ENCODE measurements at regions not wholly inside any gene's neighbourhood (a gene's known extent, or its start where the extent isn't known, plus 50 kb on each side); places are given as distances from the start of the nearest gene placed in this dataset.

GRCh38 chr9:108015690-108016089 lies 526.1 kb upstream of the KLF4 start:
- no peak for DNase-seq
- H3K27me3 ChIP-seq (ENCODE audit: control insufficient read depth, insufficient read depth, low read length), result no peaks in the 10 kb centered on the region
- H3K4me3 ChIP-seq (ENCODE audit: insufficient read depth, low read depth, low read length), result no peak overlapping the region
- no peaks in the 10 kb centered on the region for H3K36me3 ChIP-seq (replicated peaks; ENCODE audit: control insufficient read depth, insufficient read depth, low read length)

GRCh38 chr9:108014353-108014752 lies 524.8 kb upstream of the KLF4 start:
- H3K36me3 ChIP-seq (replicated peaks; ENCODE audit: control insufficient read depth, insufficient read depth, low read length), result no peaks in the 10 kb centered on the region
- H3K4me3 ChIP-seq (ENCODE audit: insufficient read depth, low read depth, low read length), result no peak overlapping the region
- DNase-seq, result no peak
- H3K27me3 ChIP-seq (ENCODE audit: control insufficient read depth, insufficient read depth, low read length), result no peaks in the 10 kb centered on the region

- Histone ChIP-seq H3K36me3 (replicated peaks; ENCODE audit: control insufficient read depth, insufficient read depth, low read length) (no peaks in the 10 kb centered on the region), H3K27me3 (ENCODE audit: control insufficient read depth, insufficient read depth, low read length) (no peaks in the 10 kb centered on the region), H3K4me3 (ENCODE audit: insufficient read depth, low read depth, low read length) (no peak overlapping the region)
- no peak for DNase-seq
These were observed 523.5 kb upstream of the KLF4 start for GRCh38 chr9:108012886-108013665.

- no peaks in the 10 kb centered on the region for H3K27me3 ChIP-seq (ENCODE audit: control insufficient read depth, insufficient read depth, low read length)
- H3K4me3 ChIP-seq (ENCODE audit: insufficient read depth, low read depth, low read length), result no peak overlapping the region
- no peak for DNase-seq
- H3K36me3 ChIP-seq (replicated peaks; ENCODE audit: control insufficient read depth, insufficient read depth, low read length), result no peaks in the 10 kb centered on the region
These were observed 522.8 kb upstream of the KLF4 start for GRCh38 chr9:108012405-108012804.

GRCh38 chr9:108003526-108003925 lies 514.0 kb upstream of the KLF4 start:
- Histone ChIP-seq H3K4me3 (ENCODE audit: insufficient read depth, low read depth, low read length) (no peak overlapping the region), H3K27me3 (ENCODE audit: control insufficient read depth, insufficient read depth, low read length) (no peaks in the 10 kb centered on the region), H3K36me3 (replicated peaks; ENCODE audit: control insufficient read depth, insufficient read depth, low read length) (no peaks in the 10 kb centered on the region)
- no peak for DNase-seq

- no peak for DNase-seq
- H3K4me3 ChIP-seq (ENCODE audit: insufficient read depth, low read depth, low read length), result no peak overlapping the region
- H3K36me3 ChIP-seq (replicated peaks; ENCODE audit: control insufficient read depth, insufficient read depth, low read length), result no peaks in the 10 kb centered on the region
These were observed 512.9 kb upstream of the KLF4 start for GRCh38 chr9:108002371-108002956.

GRCh38 chr9:108001237-108001636 lies 511.7 kb upstream of the KLF4 start:
- Histone ChIP-seq H3K4me3 (ENCODE audit: insufficient read depth, low read depth, low read length) (no peak overlapping the region), H3K27me3 (ENCODE audit: control insufficient read depth, insufficient read depth, low read length) (no peaks in the 10 kb centered on the region), H3K36me3 (replicated peaks; ENCODE audit: control insufficient read depth, insufficient read depth, low read length) (no peaks in the 10 kb centered on the region)
- DNase-seq, result no peak

More at GRCh38 chr9:108002371-108002956, 512.9 kb upstream of the KLF4 start:
- H3K27me3 ChIP-seq (ENCODE audit: control insufficient read depth, insufficient read depth, low read length), result no peaks in the 10 kb centered on the region

GRCh38 chr9:107999890-108000289 lies 510.3 kb upstream of the KLF4 start:
- no peaks in the 10 kb centered on the region for H3K36me3 ChIP-seq (replicated peaks; ENCODE audit: control insufficient read depth, insufficient read depth, low read length)
- H3K27me3 ChIP-seq (ENCODE audit: control insufficient read depth, insufficient read depth, low read length), result no peaks in the 10 kb centered on the region
- H3K4me3 ChIP-seq (ENCODE audit: insufficient read depth, low read depth, low read length), result no peak overlapping the region
- no peak for DNase-seq

- Histone ChIP-seq H3K27me3 (ENCODE audit: control insufficient read depth, insufficient read depth, low read length) (no peaks in the 10 kb centered on the region), H3K4me3 (ENCODE audit: insufficient read depth, low read depth, low read length) (no peak overlapping the region), H3K36me3 (replicated peaks; ENCODE audit: control insufficient read depth, insufficient read depth, low read length) (no peaks in the 10 kb centered on the region)
- DNase-seq, result no peak
These were observed 509.4 kb upstream of the KLF4 start for GRCh38 chr9:107999011-107999410.

- Histone ChIP-seq H3K36me3 (replicated peaks; ENCODE audit: control insufficient read depth, insufficient read depth, low read length) (no peaks in the 10 kb centered on the region), H3K4me3 (ENCODE audit: insufficient read depth, low read depth, low read length) (no peak overlapping the region), H3K27me3 (ENCODE audit: control insufficient read depth, insufficient read depth, low read length) (no peaks in the 10 kb centered on the region)
- DNase-seq, result no peak
These were observed 505.1 kb upstream of the KLF4 start for GRCh38 chr9:107994648-107995047.

- no peak for DNase-seq
- no peaks in the 10 kb centered on the region for H3K27me3 ChIP-seq (ENCODE audit: control insufficient read depth, insufficient read depth, low read length)
- no peaks in the 10 kb centered on the region for H3K36me3 ChIP-seq (replicated peaks; ENCODE audit: control insufficient read depth, insufficient read depth, low read length)
- H3K4me3 ChIP-seq (ENCODE audit: insufficient read depth, low read depth, low read length), result no peak overlapping the region
These were observed 502.7 kb upstream of the KLF4 start for GRCh38 chr9:107992271-107992670.

GRCh38 chr9:107991581-107991980 lies 502.0 kb upstream of the KLF4 start:
- Histone ChIP-seq H3K36me3 (replicated peaks; ENCODE audit: control insufficient read depth, insufficient read depth, low read length) (no peaks in the 10 kb centered on the region), H3K4me3 (ENCODE audit: insufficient read depth, low read depth, low read length) (no peak overlapping the region), H3K27me3 (ENCODE audit: control insufficient read depth, insufficient read depth, low read length) (no peaks in the 10 kb centered on the region)
- no peak for DNase-seq

GRCh38 chr9:107989544-107989943 lies 500.0 kb upstream of the KLF4 start:
- Histone ChIP-seq H3K4me3 (ENCODE audit: insufficient read depth, low read depth, low read length) (no peak overlapping the region), H3K36me3 (replicated peaks; ENCODE audit: control insufficient read depth, insufficient read depth, low read length) (no peaks in the 10 kb centered on the region), H3K27me3 (ENCODE audit: control insufficient read depth, insufficient read depth, low read length) (no peaks in the 10 kb centered on the region)
- DNase-seq, result no peak

- Histone ChIP-seq H3K36me3 (replicated peaks; ENCODE audit: control insufficient read depth, insufficient read depth, low read length) (no peaks in the 10 kb centered on the region), H3K4me3 (ENCODE audit: insufficient read depth, low read depth, low read length) (no peak overlapping the region), H3K27me3 (ENCODE audit: control insufficient read depth, insufficient read depth, low read length) (no peaks in the 10 kb centered on the region)
- DNase-seq, result no peak
These were observed 499.5 kb upstream of the KLF4 start for GRCh38 chr9:107989099-107989498.

GRCh38 chr9:107984956-107985355 lies 495.4 kb upstream of the KLF4 start:
- H3K4me3 ChIP-seq (ENCODE audit: insufficient read depth, low read depth, low read length), result no peak overlapping the region
- H3K36me3 ChIP-seq (replicated peaks; ENCODE audit: control insufficient read depth, insufficient read depth, low read length), result no peaks in the 10 kb centered on the region
- H3K27me3 ChIP-seq (ENCODE audit: control insufficient read depth, insufficient read depth, low read length), result no peaks in the 10 kb centered on the region
- DNase-seq, result no peak
